Ectodermal cell (in vitro differentiated cells): ENCODE measurements at regions not wholly inside any gene's neighbourhood (a gene's known extent, or its start where the extent isn't known, plus 50 kb on each side); places are given as distances from the start of the nearest gene placed in this dataset.
"Not testable (repeated sequence)": the region's sequence is repeated elsewhere in the genome, so short reads cannot be mapped to it uniquely, and the experiment has no call there.

Source experiments
- H3K27ac ChIP-seq: 2 replicates; pipeline ENCODE4 v1.7.0; 2013; ENCODE audit warnings: mild to moderate bottlenecking, low read depth, low read length; ENCODE audit not compliant: insufficient read depth, poor library complexity, severe bottlenecking
- H3K27me3 ChIP-seq: 2 replicates; pipeline ENCODE4 v1.7.0; 2013; ENCODE audit warnings: mild to moderate bottlenecking, low read length; ENCODE audit not compliant: insufficient read depth, control insufficient read depth, poor library complexity, severe bottlenecking
- H3K36me3 ChIP-seq: one replicate; pipeline ENCODE4 v1.7.0; 2013; ENCODE audit warnings: low read length; ENCODE audit not compliant: control insufficient read depth, insufficient read depth
- H3K4me1 ChIP-seq: one replicate; pipeline ENCODE4 v1.7.0; 2013; ENCODE audit warnings: low read length; ENCODE audit not compliant: control insufficient read depth, insufficient read depth
- H3K4me3 ChIP-seq: 2 replicates; pipeline ENCODE4 v1.7.0; 2013; ENCODE audit warnings: low read depth, low read length, control low read depth; ENCODE audit not compliant: insufficient read depth
- H3K9me3 ChIP-seq: 2 replicates; pipeline ENCODE4 v1.7.0; 2013; ENCODE audit warnings: mild to moderate bottlenecking, low read length, moderate library complexity; ENCODE audit not compliant: control insufficient read depth
- WGBS, 2 experiments: methylation state at CpG; one replicate each; pipeline ENCODE4 v1.1.7; 2013; ENCODE audit warnings: missing lambda C conversion rate in 2 of 2; 5-methylcytosine and 5-hydroxymethylcytosine counted together

DNA sequence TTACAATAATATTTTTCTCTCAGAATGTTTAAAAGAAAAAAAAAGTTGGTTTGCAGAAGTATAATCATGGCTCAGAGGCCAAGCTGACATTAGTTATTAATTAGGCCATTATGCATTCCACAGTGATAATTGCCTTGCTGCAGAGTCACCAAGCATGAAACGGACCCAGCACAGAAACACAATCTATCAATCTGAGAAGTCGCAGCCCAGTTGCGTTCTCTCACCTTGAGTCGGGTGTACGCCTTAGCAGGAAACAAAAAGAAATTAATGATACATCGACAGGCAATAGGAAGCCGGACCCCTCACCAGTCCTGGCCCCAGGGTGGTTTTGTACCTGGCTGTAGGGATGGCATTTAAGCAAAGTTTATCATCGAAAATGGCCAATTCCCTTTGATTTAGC, 129.7 kb downstream of the PHETA1 start:
- Histone ChIP-seq H3K9me3 (no peaks in the 10 kb centered on the region), H3K4me1 (no peaks in the 10 kb centered on the region), H3K27ac (no peak overlapping the region), H3K27me3 (no peaks in the 10 kb centered on the region), H3K36me3 (no peaks in the 10 kb centered on the region), H3K4me3 (no peak overlapping the region)
- 93 to 95% methylated on average over 7 to 8 of the region's 8 CpGs for WGBS, 2 experiments

DNA sequence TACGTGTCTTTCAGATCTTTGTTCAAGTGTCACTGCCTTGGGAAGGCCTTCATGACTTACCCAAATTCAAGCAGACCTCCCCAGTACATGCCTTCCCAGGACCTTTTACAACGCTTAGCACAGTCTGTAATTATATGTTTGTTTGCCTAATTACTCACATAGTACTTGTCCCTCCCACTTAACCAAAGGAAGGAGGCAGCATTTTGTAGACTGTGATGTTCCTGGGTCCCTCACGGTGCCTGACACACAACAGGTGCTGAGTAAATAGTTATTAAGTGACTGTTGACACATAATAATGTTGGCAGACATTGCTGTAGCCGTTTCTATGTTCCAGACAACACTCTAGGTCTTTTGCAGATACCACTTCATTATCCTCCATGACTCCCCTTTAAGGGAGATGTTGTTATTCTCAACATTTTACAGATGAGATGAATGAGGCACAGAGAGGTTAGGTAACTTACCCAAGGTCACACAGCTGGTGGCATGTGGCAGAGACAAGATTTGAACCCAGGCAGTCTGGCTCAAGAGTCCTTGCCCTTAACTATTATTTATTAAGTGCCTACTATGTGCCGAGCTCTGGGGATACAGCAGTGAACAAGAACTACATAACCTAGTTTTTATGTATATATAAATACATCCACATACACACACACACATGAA, 130.7 kb downstream of the PHETA1 start:
- no peaks in the 10 kb centered on the region for H3K4me1 ChIP-seq
- no peaks in the 10 kb centered on the region for H3K9me3 ChIP-seq
- no peaks in the 10 kb centered on the region for H3K36me3 ChIP-seq
- no peak overlapping the region for H3K4me3 ChIP-seq
- H3K27ac ChIP-seq, result no peak overlapping the region
- H3K27me3 ChIP-seq, result no peaks in the 10 kb centered on the region
- 84 to 89% methylated on average over 3 to 5 of the region's 5 CpGs for WGBS, 2 experiments

DNA sequence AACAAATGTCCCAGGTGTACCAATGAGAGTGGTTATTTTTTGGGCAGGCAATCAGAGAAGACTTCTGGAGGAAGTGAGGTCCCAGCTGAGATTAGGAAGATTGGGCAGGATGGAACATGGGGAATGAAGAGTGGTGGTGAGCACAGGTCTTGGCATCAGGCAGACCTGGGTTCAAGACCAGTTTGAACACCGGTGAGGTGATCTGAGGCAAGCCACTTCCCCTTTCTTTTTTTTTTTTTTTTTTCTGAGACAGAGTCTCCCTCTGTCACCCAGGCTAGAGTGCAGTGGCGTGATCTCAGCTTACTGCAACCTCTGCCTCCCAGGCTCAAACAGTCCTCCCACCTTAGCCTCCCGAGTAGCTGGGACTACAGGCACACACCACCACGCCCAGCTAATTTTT, 134.4 kb downstream of the PHETA1 start:
- not testable (repeated sequence) for H3K27ac ChIP-seq, H3K9me3 ChIP-seq, H3K4me1 ChIP-seq, H3K36me3 ChIP-seq, H3K4me3 ChIP-seq, H3K27me3 ChIP-seq
- 89 to 90% methylated on average over 4 of the region's 4 CpGs for WGBS, 2 experiments

DNA sequence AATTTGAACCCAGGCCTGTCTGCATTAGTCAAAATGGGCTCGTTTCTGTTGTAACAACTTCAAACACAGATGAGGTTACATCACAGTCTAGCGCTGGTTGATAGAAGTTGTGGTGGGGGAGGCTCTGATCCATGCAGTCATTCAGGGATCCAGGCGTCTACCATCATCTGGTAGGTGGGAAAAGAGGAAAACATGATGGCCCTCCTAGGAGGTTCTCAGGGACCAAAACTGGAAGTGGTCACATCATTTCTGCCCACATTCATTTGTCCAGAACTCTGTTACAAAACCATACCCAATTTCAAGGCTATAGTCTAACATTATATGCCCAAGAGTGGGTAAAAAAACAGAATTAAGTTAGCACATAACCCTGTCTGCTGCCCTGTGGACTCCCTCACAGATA, 135.1 kb downstream of the PHETA1 start:
- no peaks in the 10 kb centered on the region for H3K9me3 ChIP-seq
- 91 to 94% methylated on average over 3 of the region's 3 CpGs for WGBS, 2 experiments
- no peaks in the 10 kb centered on the region for H3K27me3 ChIP-seq
- H3K36me3 ChIP-seq, result no peaks in the 10 kb centered on the region
- H3K27ac ChIP-seq, result no peak overlapping the region
- H3K4me3 ChIP-seq, result no peak overlapping the region
- no peaks in the 10 kb centered on the region for H3K4me1 ChIP-seq

DNA sequence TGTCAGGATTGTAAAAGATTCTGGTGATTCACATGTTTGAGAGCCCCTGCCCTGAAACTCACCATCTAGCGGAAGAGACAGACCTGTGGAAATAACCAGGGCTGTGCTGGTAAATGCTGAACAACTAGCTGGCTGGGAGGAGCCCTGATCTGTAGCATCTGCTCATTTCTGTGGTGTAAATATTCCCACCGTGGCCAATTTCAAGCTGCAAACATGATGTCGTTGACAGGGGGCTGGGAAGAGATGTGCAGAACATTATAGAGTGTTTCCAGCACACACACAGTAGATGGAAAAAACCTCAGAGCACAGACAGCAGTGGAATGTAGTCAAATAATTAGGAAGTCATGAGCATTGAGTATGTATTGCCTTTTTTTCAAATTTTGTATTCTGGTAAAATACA, 138.2 kb downstream of the PHETA1 start:
- H3K27ac ChIP-seq, result no peak overlapping the region
- 89 to 90% methylated on average over 3 of the region's 3 CpGs for WGBS, 2 experiments
- H3K9me3 ChIP-seq, result no peaks in the 10 kb centered on the region
- no peaks in the 10 kb centered on the region for H3K36me3 ChIP-seq
- no peaks in the 10 kb centered on the region for H3K27me3 ChIP-seq
- no peaks in the 10 kb centered on the region for H3K4me1 ChIP-seq
- no peak overlapping the region for H3K4me3 ChIP-seq

DNA sequence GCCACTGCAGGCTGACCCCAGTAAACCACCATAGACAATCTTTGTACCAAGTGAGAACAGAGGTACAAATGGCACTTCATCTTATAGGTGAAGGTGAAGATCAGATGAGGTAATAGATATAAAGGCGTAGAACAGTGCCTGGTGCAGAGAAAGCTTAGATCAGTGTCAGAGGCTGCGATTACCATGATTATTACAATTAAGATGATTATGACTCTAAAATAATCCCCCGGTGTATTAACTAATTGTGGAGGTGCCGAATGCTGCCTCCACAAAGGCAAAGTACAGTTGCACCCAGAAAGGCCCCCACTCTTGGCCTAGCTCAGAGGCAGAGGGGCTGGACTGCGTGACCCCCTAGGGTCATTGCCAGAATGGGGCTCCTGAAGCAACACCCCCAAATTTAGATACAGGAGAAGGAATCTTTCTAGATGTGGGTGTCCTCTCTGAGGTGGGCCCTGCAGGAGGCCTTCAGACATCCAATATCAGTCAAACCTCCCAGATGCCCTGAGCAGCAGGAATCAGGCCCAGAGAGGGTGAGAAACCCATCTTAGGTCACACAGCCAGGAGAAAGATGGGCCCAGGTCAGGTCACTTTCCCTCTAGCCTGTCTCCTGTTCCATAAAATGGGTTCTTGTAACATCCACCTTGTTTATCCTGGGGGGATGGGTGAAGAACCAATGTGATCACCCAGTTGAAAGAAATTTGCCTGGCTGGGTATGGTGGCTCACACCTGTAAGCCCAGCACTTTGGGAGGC, 139.8 kb downstream of the PHETA1 start:
- Histone ChIP-seq H3K27ac (no peak overlapping the region), H3K4me3 (no peak overlapping the region), H3K9me3 (no peaks in the 10 kb centered on the region), H3K4me1 (no peaks in the 10 kb centered on the region), H3K36me3 (no peaks in the 10 kb centered on the region), H3K27me3 (no peaks in the 10 kb centered on the region)
- 97 to 98% methylated on average over 4 to 5 of the region's 5 CpGs for WGBS, 2 experiments

DNA sequence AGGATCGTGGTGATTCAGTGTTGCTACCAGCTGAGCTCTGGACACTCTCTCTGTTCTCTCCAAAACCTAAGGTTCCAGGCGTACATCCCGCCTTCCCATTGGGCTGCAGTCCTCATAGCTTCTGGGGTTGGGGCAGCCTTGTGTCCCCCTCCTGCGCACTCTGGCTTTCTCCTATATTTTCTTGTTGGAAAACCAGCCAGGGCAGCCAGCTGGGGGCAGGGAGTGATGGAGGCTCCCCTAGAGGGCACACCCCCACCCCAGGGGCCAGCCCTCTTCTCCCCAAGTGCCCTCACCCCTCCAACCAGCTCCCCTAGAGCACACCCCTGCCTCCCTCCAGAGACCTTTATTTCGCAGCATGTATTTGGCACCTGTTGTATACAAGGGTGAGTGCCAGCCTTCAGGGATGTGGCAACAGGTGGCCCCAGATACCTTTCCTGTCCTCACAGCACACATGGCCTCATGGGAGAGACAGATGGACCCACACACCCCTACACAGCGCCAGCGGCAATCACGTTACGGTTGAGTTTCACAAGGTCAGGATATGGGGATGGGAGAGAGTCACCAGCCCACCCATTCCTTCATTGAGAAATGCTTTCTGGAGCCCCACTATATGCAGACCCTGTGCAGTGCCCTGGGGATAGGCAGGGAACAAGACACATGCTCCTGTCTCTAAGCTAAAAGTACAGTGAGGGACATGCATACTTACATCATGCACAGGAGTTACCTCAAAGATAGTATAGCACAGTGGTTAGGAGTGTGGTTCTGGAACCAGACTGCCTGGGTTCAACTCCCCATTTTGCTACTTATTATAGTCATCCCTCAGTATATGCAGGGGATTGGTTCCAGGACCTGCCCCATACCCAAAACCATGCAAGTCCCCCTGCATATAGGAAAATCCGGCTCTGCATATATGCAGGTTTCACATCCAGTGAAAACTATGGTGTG, 141.1 kb downstream of the PHETA1 start:
- WGBS, 2 experiments, result 92 to 98% methylated on average over 10 of the region's 10 CpGs

DNA sequence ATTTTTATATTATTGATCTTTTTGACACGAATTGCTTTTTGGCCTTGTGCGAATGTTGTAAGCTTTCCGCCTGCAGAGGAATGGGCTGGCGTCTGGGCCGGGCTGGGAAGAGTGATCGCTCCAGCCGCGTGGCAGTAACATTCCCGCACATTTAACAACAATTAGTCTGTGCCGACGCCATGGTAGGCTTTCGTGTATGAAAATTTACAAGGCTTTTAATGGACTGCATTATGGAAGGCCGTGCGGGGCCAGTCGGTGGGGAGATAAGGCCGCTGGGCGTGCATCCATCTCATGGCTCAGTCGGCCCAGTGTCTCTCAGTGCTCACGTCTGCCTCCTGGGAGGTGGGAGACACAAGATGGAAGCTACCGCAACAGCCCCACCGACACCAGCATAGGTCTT, 142.2 kb downstream of the PHETA1 start:
- Histone ChIP-seq H3K27me3 (no peaks in the 10 kb centered on the region), H3K9me3 (no peaks in the 10 kb centered on the region), H3K36me3 (no peaks in the 10 kb centered on the region), H3K4me1 (peaks cover 6% of the 10 kb centered on the region), H3K27ac (no peak overlapping the region), H3K4me3 (no peak overlapping the region)
- 94 to 95% methylated on average over 21 of the region's 21 CpGs for WGBS, 2 experiments

More for the DNA sequence above, 141.1 kb downstream of the PHETA1 start:
- Histone ChIP-seq H3K4me1 (no peaks in the 10 kb centered on the region), H3K27me3 (no peaks in the 10 kb centered on the region), H3K27ac (no peak overlapping the region), H3K9me3 (no peaks in the 10 kb centered on the region), H3K36me3 (no peaks in the 10 kb centered on the region), H3K4me3 (no peak overlapping the region)

DNA sequence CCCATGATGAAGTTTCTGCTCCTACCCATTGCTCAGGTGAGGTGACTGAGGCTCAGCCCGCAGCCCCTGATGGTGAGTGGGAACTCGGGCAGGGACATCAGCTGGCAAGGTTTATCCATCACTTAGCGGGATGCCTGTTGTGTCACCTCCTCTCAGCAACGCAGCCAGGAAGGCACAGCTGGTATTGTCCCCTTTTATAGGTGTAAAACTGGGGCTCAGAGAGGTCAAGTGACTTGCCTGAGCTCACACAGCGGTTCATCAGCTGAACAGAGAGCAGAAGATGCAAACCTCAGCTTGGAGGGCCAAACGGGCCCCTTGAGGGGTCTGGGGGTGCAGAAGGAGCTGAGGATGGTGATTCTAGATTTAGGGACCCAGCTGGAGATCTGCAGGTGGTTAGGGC, 143.6 kb downstream of the PHETA1 start:
- H3K27ac ChIP-seq, result no peak overlapping the region
- WGBS, 2 experiments, result 94 to 95% methylated on average over 6 of the region's 6 CpGs
- H3K36me3 ChIP-seq, result no peaks in the 10 kb centered on the region
- H3K27me3 ChIP-seq, result no peaks in the 10 kb centered on the region
- H3K4me3 ChIP-seq, result no peak overlapping the region
- no peaks in the 10 kb centered on the region for H3K9me3 ChIP-seq
- peaks cover 6% of the 10 kb centered on the region for H3K4me1 ChIP-seq
